ENCODE measurements at regions not wholly inside any gene's neighbourhood (a gene's known extent, or its start where the extent isn't known, plus 50 kb on each side); places are given as distances from the start of the nearest gene placed in this dataset.

DNA sequence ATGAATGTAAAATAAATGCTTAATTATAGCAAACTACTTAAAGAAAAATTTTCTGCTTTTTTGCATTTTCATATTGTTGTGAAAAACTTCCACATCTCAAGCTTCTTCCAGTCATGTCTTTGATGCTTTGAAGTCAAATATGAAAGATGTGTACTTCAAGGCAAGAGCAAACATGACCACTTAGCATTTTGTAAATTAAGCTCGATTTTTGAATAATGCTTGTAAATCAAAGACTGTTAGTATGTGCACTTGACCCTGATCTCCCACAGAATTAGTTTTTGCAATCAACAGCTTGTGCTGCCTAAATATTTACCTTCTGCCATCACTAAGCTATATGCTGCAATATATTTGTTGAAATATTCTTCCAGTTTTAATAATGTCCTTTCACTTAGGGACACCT is 486.1 kb upstream of the ID2 start:
- TF ChIP-seq CEBPB (IDR thresholded peaks at IDR 0.05) (no peak), RAD21 (IDR thresholded peaks at IDR 0.05; ENCODE audit: low read depth) (no peak), NFIC (IDR thresholded peaks at IDR 0.05) (no peak), CREB1 (IDR thresholded peaks at IDR 0.05; ENCODE audit: low read depth) (no peak), TEAD4 (IDR thresholded peaks at IDR 0.05) (no peak), TCF12 (IDR thresholded peaks at IDR 0.05; ENCODE audit: low read depth) (no peak), EGR1 (IDR thresholded peaks at IDR 0.05) (no peak), FOXM1 (IDR thresholded peaks at IDR 0.05; ENCODE audit: borderline replicate concordance, low read depth) (no peak), EP300 (IDR thresholded peaks at IDR 0.05; ENCODE audit: borderline replicate concordance) (no peak), YY1 (IDR thresholded peaks at IDR 0.05; ENCODE audit: low read depth) (no peak), ZBTB7A (IDR thresholded peaks at IDR 0.05; ENCODE audit: low read depth) (no peak), TAF1 (IDR thresholded peaks at IDR 0.05; ENCODE audit: low read depth) (no peak)
- TF ChIP-seq, protein P1, sequence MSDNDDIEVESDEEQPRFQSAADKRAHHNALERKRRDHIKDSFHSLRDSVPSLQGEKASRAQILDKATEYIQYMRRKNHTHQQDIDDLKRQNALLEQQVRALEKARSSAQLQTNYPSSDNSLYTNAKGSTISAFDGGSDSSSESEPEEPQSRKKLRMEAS (IDR thresholded peaks at IDR 0.05), result no peak
- TF ChIP-seq, protein P2, sequence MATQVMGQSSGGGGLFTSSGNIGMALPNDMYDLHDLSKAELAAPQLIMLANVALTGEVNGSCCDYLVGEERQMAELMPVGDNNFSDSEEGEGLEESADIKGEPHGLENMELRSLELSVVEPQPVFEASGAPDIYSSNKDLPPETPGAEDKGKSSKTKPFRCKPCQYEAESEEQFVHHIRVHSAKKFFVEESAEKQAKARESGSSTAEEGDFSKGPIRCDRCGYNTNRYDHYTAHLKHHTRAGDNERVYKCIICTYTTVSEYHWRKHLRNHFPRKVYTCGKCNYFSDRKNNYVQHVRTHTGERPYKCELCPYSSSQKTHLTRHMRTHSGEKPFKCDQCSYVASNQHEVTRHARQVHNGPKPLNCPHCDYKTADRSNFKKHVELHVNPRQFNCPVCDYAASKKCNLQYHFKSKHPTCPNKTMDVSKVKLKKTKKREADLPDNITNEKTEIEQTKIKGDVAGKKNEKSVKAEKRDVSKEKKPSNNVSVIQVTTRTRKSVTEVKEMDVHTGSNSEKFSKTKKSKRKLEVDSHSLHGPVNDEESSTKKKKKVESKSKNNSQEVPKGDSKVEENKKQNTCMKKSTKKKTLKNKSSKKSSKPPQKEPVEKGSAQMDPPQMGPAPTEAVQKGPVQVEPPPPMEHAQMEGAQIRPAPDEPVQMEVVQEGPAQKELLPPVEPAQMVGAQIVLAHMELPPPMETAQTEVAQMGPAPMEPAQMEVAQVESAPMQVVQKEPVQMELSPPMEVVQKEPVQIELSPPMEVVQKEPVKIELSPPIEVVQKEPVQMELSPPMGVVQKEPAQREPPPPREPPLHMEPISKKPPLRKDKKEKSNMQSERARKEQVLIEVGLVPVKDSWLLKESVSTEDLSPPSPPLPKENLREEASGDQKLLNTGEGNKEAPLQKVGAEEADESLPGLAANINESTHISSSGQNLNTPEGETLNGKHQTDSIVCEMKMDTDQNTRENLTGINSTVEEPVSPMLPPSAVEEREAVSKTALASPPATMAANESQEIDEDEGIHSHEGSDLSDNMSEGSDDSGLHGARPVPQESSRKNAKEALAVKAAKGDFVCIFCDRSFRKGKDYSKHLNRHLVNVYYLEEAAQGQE (IDR thresholded peaks at IDR 0.05; ENCODE audit: low read depth), result no peak
- TF ChIP-seq, protein P3, sequence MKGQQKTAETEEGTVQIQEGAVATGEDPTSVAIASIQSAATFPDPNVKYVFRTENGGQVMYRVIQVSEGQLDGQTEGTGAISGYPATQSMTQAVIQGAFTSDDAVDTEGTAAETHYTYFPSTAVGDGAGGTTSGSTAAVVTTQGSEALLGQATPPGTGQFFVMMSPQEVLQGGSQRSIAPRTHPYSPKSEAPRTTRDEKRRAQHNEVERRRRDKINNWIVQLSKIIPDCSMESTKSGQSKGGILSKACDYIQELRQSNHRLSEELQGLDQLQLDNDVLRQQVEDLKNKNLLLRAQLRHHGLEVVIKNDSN (IDR thresholded peaks at IDR 0.05), result no peak

DNA sequence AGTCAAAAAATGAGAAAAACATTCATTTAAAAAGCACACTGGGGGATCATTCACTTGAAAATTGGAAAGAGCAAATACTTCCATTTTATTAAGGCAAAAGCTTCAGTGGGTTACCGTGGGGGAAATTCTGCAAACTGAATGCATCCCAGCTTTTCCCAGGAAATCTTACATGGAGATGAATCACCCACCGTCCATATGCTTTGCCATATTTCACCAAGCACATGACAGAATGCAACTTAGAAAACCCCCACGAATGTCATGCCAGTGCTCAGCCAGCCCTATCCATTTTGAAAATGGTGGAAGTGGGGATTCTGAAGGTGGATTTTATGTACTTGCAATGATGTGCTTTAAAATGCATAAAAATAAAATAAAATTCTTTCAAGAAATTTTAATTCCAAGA is 485.5 kb upstream of the ID2 start:
- no peak for TF ChIP-seq FOXM1 (IDR thresholded peaks at IDR 0.05; ENCODE audit: borderline replicate concordance, low read depth)
- no peak for TF ChIP-seq EGR1 (IDR thresholded peaks at IDR 0.05)
- TF ChIP-seq TCF12 (IDR thresholded peaks at IDR 0.05; ENCODE audit: low read depth), result no peak
- TF ChIP-seq RAD21 (IDR thresholded peaks at IDR 0.05; ENCODE audit: low read depth), result no peak
- no peak for TF ChIP-seq ZBTB7A (IDR thresholded peaks at IDR 0.05; ENCODE audit: low read depth)
- TF ChIP-seq, protein P3 (IDR thresholded peaks at IDR 0.05), result no peak
- TF ChIP-seq TEAD4 (IDR thresholded peaks at IDR 0.05), result no peak
- no peak for TF ChIP-seq TAF1 (IDR thresholded peaks at IDR 0.05; ENCODE audit: low read depth)
- TF ChIP-seq NFIC (IDR thresholded peaks at IDR 0.05), result no peak
- no peak for TF ChIP-seq YY1 (IDR thresholded peaks at IDR 0.05; ENCODE audit: low read depth)
- TF ChIP-seq, protein P2 (IDR thresholded peaks at IDR 0.05; ENCODE audit: low read depth), result no peak
- no peak for TF ChIP-seq EP300 (IDR thresholded peaks at IDR 0.05; ENCODE audit: borderline replicate concordance)
- TF ChIP-seq CEBPB (IDR thresholded peaks at IDR 0.05), result no peak
- TF ChIP-seq CREB1 (IDR thresholded peaks at IDR 0.05; ENCODE audit: low read depth), result no peak
- TF ChIP-seq, protein P1 (IDR thresholded peaks at IDR 0.05), result no peak

DNA sequence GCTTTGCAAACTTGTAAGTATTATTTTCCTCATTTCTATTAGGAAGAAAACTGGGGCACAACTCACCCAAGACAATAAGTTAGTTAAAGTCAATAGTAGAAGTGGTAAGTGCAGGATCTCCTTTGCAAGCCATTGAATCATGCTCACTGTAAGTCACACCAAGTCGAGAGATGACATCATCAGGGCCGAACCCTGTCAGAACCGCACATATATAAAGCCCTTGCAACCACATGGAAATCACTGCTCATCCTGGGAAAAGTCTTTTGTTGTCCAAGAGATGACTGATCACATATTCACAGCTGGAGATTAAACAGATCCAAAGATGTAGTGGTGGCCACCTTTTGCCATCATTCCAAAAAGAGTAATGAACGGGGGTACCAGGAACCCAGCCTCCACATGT is 484.8 kb upstream of the ID2 start:
- TF ChIP-seq, protein P1 (IDR thresholded peaks at IDR 0.05), result no peak
- TF ChIP-seq NFIC (IDR thresholded peaks at IDR 0.05) (no peak), CREB1 (IDR thresholded peaks at IDR 0.05; ENCODE audit: low read depth) (no peak), TCF12 (IDR thresholded peaks at IDR 0.05; ENCODE audit: low read depth) (no peak), RAD21 (IDR thresholded peaks at IDR 0.05; ENCODE audit: low read depth) (no peak), CEBPB (IDR thresholded peaks at IDR 0.05) (no peak), TAF1 (IDR thresholded peaks at IDR 0.05; ENCODE audit: low read depth) (no peak)

DNA sequence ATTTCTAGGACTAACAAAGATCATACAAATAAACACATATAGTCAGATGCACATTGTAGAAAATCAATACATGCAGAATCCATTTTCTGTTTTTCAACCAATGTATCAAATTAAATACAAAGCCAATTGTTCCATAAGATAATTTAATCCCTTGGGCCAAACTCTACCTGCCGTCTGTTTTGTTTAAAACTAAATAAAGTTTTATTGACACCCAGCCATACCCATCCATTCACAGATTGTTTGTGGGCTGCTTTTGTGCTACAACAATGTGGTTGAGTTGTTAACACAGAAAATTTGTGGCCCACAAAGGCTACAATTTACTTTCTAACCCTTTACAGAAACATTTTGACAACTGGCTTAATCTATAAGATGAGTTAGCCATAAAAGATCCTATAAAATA is 484.0 kb upstream of the ID2 start:
- no peak for TF ChIP-seq ZBTB7A (IDR thresholded peaks at IDR 0.05; ENCODE audit: low read depth)
- no peak for TF ChIP-seq RAD21 (IDR thresholded peaks at IDR 0.05; ENCODE audit: low read depth)
- TF ChIP-seq YY1 (IDR thresholded peaks at IDR 0.05; ENCODE audit: low read depth), result no peak
- TF ChIP-seq TCF12 (IDR thresholded peaks at IDR 0.05; ENCODE audit: low read depth), result no peak
- no peak for TF ChIP-seq TAF1 (IDR thresholded peaks at IDR 0.05; ENCODE audit: low read depth)
- TF ChIP-seq TEAD4 (IDR thresholded peaks at IDR 0.05), result no peak
- TF ChIP-seq, protein P1 (IDR thresholded peaks at IDR 0.05), result no peak
- TF ChIP-seq, protein P2 (IDR thresholded peaks at IDR 0.05; ENCODE audit: low read depth), result no peak
- TF ChIP-seq FOXM1 (IDR thresholded peaks at IDR 0.05; ENCODE audit: borderline replicate concordance, low read depth), result no peak
- TF ChIP-seq CEBPB (IDR thresholded peaks at IDR 0.05), result no peak
- TF ChIP-seq EGR1 (IDR thresholded peaks at IDR 0.05), result no peak
- TF ChIP-seq CREB1 (IDR thresholded peaks at IDR 0.05; ENCODE audit: low read depth), result no peak
- TF ChIP-seq, protein P3 (IDR thresholded peaks at IDR 0.05), result no peak
- no peak for TF ChIP-seq EP300 (IDR thresholded peaks at IDR 0.05; ENCODE audit: borderline replicate concordance)
- TF ChIP-seq NFIC (IDR thresholded peaks at IDR 0.05), result no peak
